ENCODE measurements at regions not wholly inside any gene's neighbourhood (a gene's known extent, or its start where the extent isn't known, plus 50 kb on each side); places are given as distances from the start of the nearest gene placed in this dataset.

DNA sequence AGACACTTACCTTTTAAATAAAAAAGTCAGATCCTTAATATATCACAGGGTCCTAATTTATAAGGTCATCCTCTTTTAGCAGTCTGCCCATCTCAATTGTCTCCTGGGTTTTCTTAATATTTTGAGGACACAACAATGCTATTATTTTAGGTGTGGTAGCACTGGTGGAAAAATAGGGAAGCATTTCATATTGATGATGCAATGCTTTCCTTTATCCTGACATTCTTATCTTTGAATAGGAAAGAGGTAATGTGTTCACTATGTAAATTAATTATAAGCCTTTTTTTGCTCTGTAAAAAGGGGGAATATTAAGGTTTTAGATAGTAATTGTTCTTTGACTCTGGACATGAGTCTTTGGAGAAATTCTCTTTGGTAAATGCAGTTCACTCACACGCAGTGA is 164.7 kb downstream of the YTHDC2 start:
- TF ChIP-seq ZNF70 (CRISPR knock-in tag; IDR thresholded peaks at IDR 0.05) (no peak), OSR1 (CRISPR knock-in tag; IDR thresholded peaks at IDR 0.05) (no peak), RARB (CRISPR knock-in tag; IDR thresholded peaks at IDR 0.05) (no peak), TCF4 (CRISPR knock-in tag; IDR thresholded peaks at IDR 0.05; ENCODE audit: borderline replicate concordance) (no peak), ZFP3 (CRISPR knock-in tag; IDR thresholded peaks at IDR 0.05) (no peak), SNAI2 (CRISPR knock-in tag; IDR thresholded peaks at IDR 0.05) (no peak), PPARA (CRISPR knock-in tag; IDR thresholded peaks at IDR 0.05; ENCODE audit: borderline replicate concordance) (no peak), ESRRG (CRISPR knock-in tag; IDR thresholded peaks at IDR 0.05) (no peak), ZNF8 (CRISPR knock-in tag; IDR thresholded peaks at IDR 0.05) (no peak), CSDC2 (CRISPR knock-in tag; IDR thresholded peaks at IDR 0.05) (no peak), ZFP30 (CRISPR knock-in tag; IDR thresholded peaks at IDR 0.05) (no peak)
- TF ChIP-seq, protein P1, sequence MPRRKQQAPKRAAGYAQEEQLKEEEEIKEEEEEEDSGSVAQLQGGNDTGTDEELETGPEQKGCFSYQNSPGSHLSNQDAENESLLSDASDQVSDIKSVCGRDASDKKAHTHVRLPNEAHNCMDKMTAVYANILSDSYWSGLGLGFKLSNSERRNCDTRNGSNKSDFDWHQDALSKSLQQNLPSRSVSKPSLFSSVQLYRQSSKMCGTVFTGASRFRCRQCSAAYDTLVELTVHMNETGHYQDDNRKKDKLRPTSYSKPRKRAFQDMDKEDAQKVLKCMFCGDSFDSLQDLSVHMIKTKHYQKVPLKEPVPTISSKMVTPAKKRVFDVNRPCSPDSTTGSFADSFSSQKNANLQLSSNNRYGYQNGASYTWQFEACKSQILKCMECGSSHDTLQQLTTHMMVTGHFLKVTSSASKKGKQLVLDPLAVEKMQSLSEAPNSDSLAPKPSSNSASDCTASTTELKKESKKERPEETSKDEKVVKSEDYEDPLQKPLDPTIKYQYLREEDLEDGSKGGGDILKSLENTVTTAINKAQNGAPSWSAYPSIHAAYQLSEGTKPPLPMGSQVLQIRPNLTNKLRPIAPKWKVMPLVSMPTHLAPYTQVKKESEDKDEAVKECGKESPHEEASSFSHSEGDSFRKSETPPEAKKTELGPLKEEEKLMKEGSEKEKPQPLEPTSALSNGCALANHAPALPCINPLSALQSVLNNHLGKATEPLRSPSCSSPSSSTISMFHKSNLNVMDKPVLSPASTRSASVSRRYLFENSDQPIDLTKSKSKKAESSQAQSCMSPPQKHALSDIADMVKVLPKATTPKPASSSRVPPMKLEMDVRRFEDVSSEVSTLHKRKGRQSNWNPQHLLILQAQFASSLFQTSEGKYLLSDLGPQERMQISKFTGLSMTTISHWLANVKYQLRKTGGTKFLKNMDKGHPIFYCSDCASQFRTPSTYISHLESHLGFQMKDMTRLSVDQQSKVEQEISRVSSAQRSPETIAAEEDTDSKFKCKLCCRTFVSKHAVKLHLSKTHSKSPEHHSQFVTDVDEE (CRISPR knock-in tag; IDR thresholded peaks at IDR 0.05): no peak
- TF ChIP-seq, protein P2, sequence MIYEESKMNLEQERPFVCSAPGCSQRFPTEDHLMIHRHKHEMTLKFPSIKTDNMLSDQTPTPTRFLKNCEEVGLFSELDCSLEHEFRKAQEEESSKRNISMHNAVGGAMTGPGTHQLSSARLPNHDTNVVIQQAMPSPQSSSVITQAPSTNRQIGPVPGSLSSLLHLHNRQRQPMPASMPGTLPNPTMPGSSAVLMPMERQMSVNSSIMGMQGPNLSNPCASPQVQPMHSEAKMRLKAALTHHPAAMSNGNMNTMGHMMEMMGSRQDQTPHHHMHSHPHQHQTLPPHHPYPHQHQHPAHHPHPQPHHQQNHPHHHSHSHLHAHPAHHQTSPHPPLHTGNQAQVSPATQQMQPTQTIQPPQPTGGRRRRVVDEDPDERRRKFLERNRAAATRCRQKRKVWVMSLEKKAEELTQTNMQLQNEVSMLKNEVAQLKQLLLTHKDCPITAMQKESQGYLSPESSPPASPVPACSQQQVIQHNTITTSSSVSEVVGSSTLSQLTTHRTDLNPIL (CRISPR knock-in tag; IDR thresholded peaks at IDR 0.05; ENCODE audit: low read depth): no peak
- TF ChIP-seq, protein P3, sequence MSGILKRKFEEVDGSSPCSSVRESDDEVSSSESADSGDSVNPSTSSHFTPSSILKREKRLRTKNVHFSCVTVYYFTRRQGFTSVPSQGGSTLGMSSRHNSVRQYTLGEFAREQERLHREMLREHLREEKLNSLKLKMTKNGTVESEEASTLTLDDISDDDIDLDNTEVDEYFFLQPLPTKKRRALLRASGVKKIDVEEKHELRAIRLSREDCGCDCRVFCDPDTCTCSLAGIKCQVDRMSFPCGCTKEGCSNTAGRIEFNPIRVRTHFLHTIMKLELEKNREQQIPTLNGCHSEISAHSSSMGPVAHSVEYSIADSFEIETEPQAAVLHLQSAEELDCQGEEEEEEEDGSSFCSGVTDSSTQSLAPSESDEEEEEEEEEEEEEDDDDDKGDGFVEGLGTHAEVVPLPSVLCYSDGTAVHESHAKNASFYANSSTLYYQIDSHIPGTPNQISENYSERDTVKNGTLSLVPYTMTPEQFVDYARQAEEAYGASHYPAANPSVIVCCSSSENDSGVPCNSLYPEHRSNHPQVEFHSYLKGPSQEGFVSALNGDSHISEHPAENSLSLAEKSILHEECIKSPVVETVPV (CRISPR knock-in tag; IDR thresholded peaks at IDR 0.05): no peak
- TF ChIP-seq, protein P4, sequence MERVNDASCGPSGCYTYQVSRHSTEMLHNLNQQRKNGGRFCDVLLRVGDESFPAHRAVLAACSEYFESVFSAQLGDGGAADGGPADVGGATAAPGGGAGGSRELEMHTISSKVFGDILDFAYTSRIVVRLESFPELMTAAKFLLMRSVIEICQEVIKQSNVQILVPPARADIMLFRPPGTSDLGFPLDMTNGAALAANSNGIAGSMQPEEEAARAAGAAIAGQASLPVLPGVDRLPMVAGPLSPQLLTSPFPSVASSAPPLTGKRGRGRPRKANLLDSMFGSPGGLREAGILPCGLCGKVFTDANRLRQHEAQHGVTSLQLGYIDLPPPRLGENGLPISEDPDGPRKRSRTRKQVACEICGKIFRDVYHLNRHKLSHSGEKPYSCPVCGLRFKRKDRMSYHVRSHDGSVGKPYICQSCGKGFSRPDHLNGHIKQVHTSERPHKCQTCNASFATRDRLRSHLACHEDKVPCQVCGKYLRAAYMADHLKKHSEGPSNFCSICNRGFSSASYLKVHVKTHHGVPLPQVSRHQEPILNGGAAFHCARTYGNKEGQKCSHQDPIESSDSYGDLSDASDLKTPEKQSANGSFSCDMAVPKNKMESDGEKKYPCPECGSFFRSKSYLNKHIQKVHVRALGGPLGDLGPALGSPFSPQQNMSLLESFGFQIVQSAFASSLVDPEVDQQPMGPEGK (CRISPR knock-in tag; IDR thresholded peaks at IDR 0.05; ENCODE audit: borderline replicate concordance): no peak
- ATAC-seq: no peak

DNA sequence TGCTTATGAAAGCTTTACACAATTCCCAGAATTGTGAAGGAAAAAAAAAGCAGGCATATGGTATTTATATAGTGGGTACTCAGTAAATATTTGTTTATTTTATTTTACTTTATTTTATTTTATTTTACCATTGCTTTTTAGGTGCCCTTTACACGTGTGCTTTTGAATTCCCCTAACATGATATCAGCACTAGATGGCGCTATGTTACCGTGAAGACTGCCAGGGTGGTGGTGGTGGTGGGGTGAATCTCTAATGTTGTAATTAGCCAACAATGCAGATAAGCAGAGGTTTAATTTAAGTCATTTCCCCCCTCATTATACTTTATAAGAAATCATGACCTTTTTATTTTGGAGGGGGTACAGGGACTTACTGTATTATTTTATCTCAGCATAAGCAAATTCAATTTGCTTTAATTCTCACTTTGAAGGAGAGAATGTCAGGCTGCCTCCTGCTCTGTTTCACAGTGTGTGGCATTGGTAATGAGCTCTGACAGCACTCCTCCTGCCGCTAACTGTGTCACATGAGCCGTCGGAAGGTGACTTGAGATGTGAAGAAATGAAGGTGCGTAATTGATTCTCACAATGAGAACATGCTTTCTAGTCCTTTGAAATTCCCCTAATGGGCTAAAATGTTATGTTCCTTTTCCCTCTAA is 165.6 kb downstream of the YTHDC2 start:
- TF ChIP-seq OSR1 (CRISPR knock-in tag; IDR thresholded peaks at IDR 0.05) (no peak), ISL1 (CRISPR knock-in tag; IDR thresholded peaks at IDR 0.05) (no peak), ZNF70 (CRISPR knock-in tag; IDR thresholded peaks at IDR 0.05) (no peak), ESRRG (CRISPR knock-in tag; IDR thresholded peaks at IDR 0.05) (no peak), GLIS3 (CRISPR knock-in tag; IDR thresholded peaks at IDR 0.05) (no peak), ZC3H10 (CRISPR knock-in tag; IDR thresholded peaks at IDR 0.05) (no peak), ZNF8 (CRISPR knock-in tag; IDR thresholded peaks at IDR 0.05) (no peak), SNAI2 (CRISPR knock-in tag; IDR thresholded peaks at IDR 0.05) (no peak), CSDC2 (CRISPR knock-in tag; IDR thresholded peaks at IDR 0.05) (no peak), ZNF565 (CRISPR knock-in tag; conservative IDR thresholded peaks at IDR 0.05; ENCODE audit: low read depth) (no peak)
- TF ChIP-seq, protein P1 (CRISPR knock-in tag; IDR thresholded peaks at IDR 0.05): no peak
- TF ChIP-seq, protein P5, sequence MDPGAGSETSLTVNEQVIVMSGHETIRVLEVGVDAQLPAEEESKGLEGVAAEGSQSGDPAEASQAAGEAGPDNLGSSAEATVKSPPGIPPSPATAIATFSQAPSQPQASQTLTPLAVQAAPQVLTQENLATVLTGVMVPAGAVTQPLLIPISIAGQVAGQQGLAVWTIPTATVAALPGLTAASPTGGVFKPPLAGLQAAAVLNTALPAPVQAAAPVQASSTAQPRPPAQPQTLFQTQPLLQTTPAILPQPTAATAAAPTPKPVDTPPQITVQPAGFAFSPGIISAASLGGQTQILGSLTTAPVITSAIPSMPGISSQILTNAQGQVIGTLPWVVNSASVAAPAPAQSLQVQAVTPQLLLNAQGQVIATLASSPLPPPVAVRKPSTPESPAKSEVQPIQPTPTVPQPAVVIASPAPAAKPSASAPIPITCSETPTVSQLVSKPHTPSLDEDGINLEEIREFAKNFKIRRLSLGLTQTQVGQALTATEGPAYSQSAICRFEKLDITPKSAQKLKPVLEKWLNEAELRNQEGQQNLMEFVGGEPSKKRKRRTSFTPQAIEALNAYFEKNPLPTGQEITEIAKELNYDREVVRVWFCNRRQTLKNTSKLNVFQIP (CRISPR knock-in tag; IDR thresholded peaks at IDR 0.05; ENCODE audit: borderline replicate concordance, low read depth): no peak
- TF ChIP-seq, protein P3 (CRISPR knock-in tag; IDR thresholded peaks at IDR 0.05): no peak
- peak; percentile 91 for ATAC-seq

Data from SK-N-SH treated with all-trans-retinoic acid at 6 μM for 48 hours (cell line).